GM21528 (cell line): ENCODE measurements at regions not wholly inside any gene's neighbourhood (a gene's known extent, or its start where the extent isn't known, plus 50 kb on each side); places are given as distances from the start of the nearest gene placed in this dataset.
"Not testable (repeated sequence)": the region's sequence is repeated elsewhere in the genome, so short reads cannot be mapped to it uniquely, and the experiment has no call there.

Experiments
- ATAC-seq: cut with Tn5 transposase; IDR thresholded peaks from one replicate; pipeline ENCODE4 v1.9.1; 2021; ENCODE audit warnings: mild to moderate bottlenecking, moderate library complexity; ENCODE audit not compliant: unreplicated experiment, low FRiP score

DNA sequence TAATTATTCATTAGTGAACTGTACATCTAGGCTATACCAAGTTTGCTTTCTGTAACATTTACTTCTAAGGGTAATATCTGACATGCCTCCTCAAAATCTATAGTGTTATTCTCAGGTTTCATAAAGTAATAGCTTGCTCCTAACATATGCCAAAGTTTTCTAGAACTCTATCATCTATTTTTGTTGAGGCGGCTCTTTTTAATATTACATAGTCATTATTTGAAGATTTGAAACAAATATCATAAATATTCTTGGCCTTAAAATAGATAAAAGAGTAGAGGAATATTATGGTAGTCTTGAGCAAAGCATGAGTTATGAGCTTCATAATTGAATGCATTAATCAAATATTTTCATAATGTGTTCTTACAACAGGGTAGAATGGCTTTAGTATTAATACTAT, 327.2 kb upstream of the KCND2 start:
- ATAC-seq, result no peak

DNA sequence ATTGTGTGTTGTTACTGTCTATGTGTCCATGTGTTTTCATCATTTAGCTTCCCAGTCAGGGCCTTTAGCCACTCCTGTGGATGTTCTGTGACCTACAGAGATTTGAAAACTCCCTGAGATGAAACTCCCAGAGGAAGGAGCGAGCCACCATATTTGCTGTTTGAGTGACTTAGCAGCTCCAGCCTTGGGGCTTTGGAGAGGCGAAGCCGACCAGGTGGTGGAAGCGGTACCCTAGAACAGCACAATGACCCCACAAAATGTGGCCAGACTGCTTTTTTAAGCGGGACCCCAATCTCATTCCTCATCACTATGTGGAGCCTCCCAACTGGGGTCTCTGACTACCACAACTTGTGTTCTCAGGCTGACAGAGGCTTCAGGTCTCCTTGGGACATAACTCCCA, 323.9 kb upstream of the KCND2 start:
- ATAC-seq, result no peak

GRCh38 chr7:119950390-119951041, 322.5 kb upstream of the KCND2 start:
- not testable (repeated sequence) for ATAC-seq

DNA sequence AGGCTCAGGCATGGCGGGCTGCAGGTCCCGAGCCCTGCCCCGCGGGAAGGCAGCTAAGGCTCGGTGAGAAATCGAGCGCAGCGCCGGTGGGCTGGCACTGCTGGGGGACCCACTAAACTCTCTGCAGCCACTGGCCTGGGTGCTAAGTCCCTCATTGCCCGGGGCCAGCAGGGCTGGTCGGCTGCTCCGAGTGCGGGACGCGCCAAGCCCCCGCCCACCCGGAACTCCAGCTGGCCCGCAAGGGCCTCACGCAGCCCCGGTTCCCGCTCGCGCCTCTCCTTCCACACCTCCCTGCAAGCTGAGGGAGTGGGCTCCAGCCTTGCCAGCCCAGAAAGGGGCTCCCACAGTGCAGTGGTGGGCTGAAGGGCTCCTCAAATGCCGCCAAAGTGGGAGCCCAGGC, 321.4 kb upstream of the KCND2 start:
- not testable (repeated sequence) for ATAC-seq

GRCh38 chr7:119957335-119957734, 315.6 kb upstream of the KCND2 start:
- no peak for ATAC-seq

DNA sequence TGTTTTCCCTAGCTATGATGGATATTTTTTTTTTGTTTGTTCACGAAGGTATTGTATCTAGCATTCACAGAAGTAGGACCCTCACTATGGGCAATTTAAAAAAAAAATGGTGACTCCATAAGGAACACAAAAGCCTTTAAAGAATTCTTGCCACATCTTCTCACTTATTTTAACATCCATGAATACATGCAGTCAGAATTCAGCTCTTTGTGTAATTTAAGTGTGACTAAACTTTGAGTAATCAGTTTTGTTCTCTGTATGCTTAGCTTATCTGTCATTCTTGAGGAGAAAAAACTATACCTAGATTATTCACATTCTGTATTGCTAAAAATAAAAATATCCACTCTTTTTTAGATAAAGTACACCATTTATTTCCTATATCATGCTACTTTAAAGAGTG, 313.2 kb upstream of the KCND2 start:
- ATAC-seq, result no peak

GRCh38 chr7:119963654-119964053, 309.3 kb upstream of the KCND2 start:
- no peak for ATAC-seq

GRCh38 chr7:119964065-119964464, 308.9 kb upstream of the KCND2 start:
- no peak for ATAC-seq

- ATAC-seq, result no peak
These were observed 308.0 kb upstream of the KCND2 start for GRCh38 chr7:119964788-119965542.

GRCh38 chr7:119967221-119967620, 305.8 kb upstream of the KCND2 start:
- ATAC-seq, result no peak

GRCh38 chr7:119968411-119968810, 304.6 kb upstream of the KCND2 start:
- ATAC-seq, result not testable (repeated sequence)

- no peak for ATAC-seq
These were observed 303.9 kb upstream of the KCND2 start for GRCh38 chr7:119969054-119969453.

GRCh38 chr7:119969763-119970162, 303.2 kb upstream of the KCND2 start:
- no peak for ATAC-seq

DNA sequence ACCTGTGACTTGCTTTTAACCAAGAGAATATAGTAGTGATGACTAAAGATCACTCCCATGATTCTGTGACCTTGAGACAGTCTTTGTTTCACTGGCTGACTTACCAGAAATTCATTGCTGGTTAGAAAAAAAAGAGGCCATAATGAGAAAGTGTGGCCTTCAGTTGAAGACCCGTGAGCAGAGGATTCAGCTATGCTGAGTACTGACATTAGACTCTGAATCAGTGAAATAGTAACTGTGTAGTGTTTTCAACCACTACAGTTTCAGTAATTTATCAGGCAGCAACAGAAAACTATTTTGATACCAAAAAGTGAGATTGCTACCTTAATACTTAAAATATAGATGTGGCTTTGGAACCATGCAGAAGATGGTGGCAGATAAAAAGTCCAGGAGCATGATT, 298.0 kb upstream of the KCND2 start:
- no peak for ATAC-seq

GRCh38 chr7:119982884-119983283, 290.1 kb upstream of the KCND2 start:
- no peak for ATAC-seq

GRCh38 chr7:119983468-119983867, 289.5 kb upstream of the KCND2 start:
- ATAC-seq, result no peak

- no peak for ATAC-seq
These were observed 288.7 kb upstream of the KCND2 start for GRCh38 chr7:119984247-119984646.

GRCh38 chr7:119988401-119988800, 284.6 kb upstream of the KCND2 start:
- ATAC-seq, result no peak

DNA sequence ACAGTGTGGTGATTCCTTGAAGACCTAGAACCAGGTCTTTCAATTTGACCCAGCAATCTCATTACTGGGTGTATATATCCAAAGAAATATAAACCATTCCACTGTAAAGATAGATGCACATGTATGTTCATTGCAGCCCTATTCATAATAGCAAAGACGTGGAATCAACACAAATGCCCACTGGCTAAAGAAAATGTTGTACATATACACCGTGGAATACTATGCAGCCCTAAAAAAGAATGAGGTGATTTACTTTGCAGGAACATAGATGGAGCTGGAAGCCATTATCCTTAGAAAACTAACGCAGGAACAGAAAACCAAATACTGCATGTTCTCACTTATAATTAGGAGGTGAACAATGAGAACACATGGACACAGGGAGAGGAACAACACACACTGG, 278.0 kb upstream of the KCND2 start:
- no peak for ATAC-seq

DNA sequence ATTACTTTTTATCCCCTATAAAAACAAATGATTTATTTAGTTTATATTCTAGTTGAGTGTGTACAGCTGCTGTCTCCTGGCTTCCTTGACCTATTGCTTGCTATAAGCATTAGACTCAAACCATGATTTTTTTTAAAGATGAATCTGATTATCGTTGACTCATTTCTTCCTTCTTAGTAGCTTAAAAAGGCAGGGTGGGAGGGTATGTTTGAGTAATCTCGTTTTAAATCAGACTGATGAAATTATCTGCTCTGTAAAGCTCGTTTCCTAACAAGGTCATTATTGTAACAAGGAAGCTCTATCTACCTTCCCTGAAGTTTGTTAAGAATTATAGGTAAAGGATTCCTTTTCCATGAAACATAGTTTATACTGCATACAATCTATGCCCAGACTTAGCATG, 276.3 kb upstream of the KCND2 start:
- ATAC-seq, result no peak

- ATAC-seq, result no peak
These were observed 273.1 kb upstream of the KCND2 start for GRCh38 chr7:119999738-120000475.

GRCh38 chr7:120005720-120006119, 267.3 kb upstream of the KCND2 start:
- ATAC-seq, result no peak
